GM19467 (cell line): ENCODE measurements at regions not wholly inside any gene's neighbourhood (a gene's known extent, or its start where the extent isn't known, plus 50 kb on each side); places are given as distances from the start of the nearest gene placed in this dataset.

Experiments used
- ATAC-seq: cut with Tn5 transposase; IDR thresholded peaks from one replicate; pipeline ENCODE4 v1.9.1; 2021; ENCODE audit warnings: mild to moderate bottlenecking, moderate library complexity; ENCODE audit not compliant: unreplicated experiment

- no peak for ATAC-seq
These were observed 174.3 kb upstream of the SERPINE2 start for GRCh38 chr2:224213396-224213795.

- ATAC-seq, result no peak
These were observed 172.7 kb upstream of the SERPINE2 start for GRCh38 chr2:224211791-224212190.

GRCh38 chr2:224211181-224211480 lies 172.0 kb upstream of the SERPINE2 start:
- ATAC-seq, result no peak

- ATAC-seq, result no peak
These were observed 171.4 kb upstream of the SERPINE2 start for GRCh38 chr2:224210286-224211180.

GRCh38 chr2:224209555-224210285 lies 170.6 kb upstream of the SERPINE2 start:
- ATAC-seq, result no peak

GRCh38 chr2:224208443-224208842 lies 169.4 kb upstream of the SERPINE2 start:
- ATAC-seq, result no peak

GRCh38 chr2:224208007-224208406 lies 168.9 kb upstream of the SERPINE2 start:
- ATAC-seq, result no peak

GRCh38 chr2:224206816-224207215 lies 167.7 kb upstream of the SERPINE2 start:
- no peak for ATAC-seq

- ATAC-seq, result no peak
These were observed 163.3 kb upstream of the SERPINE2 start for GRCh38 chr2:224202281-224202865.

GRCh38 chr2:224198436-224198835 lies 159.3 kb upstream of the SERPINE2 start:
- ATAC-seq, result no peak

- no peak for ATAC-seq
These were observed 157.7 kb upstream of the SERPINE2 start for GRCh38 chr2:224196810-224197209.

GRCh38 chr2:224195925-224196571 lies 157.0 kb upstream of the SERPINE2 start:
- ATAC-seq, result no peak

- no peak for ATAC-seq
These were observed 155.1 kb upstream of the SERPINE2 start for GRCh38 chr2:224194161-224194560.

GRCh38 chr2:224191465-224191864 lies 152.4 kb upstream of the SERPINE2 start:
- no peak for ATAC-seq

GRCh38 chr2:224190936-224191270 lies 151.8 kb upstream of the SERPINE2 start:
- ATAC-seq, result no peak

- no peak for ATAC-seq
These were observed 151.3 kb upstream of the SERPINE2 start for GRCh38 chr2:224190234-224190935.

- ATAC-seq, result no peak
These were observed 148.1 kb upstream of the SERPINE2 start for GRCh38 chr2:224187220-224187619.

GRCh38 chr2:224185023-224185601 lies 146.0 kb upstream of the SERPINE2 start:
- no peak for ATAC-seq

GRCh38 chr2:224183086-224183485 lies 144.0 kb upstream of the SERPINE2 start:
- ATAC-seq, result no peak

- no peak for ATAC-seq
These were observed 143.4 kb upstream of the SERPINE2 start for GRCh38 chr2:224182498-224182897.
